ENCODE measurements at regions not wholly inside any gene's neighbourhood (a gene's known extent, or its start where the extent isn't known, plus 50 kb on each side); places are given as distances from the start of the nearest gene placed in this dataset.

DNA sequence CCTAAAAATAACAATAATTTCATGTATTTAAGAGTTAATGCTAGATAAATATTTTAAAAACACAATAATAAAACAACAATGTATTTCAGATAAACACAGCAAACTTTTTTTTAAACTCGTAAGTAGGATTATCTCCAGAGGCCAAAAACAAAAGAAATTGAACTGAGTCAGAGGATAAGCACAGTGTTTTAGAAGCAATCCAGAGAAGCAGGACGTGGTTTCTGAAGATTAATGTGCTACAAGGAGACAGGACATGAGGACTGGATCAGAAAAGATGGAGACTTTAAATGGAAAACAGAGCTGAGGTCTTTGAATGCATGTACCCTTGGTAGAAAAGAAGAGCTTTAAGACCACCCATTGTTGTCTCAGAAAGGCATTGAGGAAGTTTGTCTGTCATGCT lies 491.2 kb upstream of the TLE4 start:
- TF ChIP-seq, protein P1, sequence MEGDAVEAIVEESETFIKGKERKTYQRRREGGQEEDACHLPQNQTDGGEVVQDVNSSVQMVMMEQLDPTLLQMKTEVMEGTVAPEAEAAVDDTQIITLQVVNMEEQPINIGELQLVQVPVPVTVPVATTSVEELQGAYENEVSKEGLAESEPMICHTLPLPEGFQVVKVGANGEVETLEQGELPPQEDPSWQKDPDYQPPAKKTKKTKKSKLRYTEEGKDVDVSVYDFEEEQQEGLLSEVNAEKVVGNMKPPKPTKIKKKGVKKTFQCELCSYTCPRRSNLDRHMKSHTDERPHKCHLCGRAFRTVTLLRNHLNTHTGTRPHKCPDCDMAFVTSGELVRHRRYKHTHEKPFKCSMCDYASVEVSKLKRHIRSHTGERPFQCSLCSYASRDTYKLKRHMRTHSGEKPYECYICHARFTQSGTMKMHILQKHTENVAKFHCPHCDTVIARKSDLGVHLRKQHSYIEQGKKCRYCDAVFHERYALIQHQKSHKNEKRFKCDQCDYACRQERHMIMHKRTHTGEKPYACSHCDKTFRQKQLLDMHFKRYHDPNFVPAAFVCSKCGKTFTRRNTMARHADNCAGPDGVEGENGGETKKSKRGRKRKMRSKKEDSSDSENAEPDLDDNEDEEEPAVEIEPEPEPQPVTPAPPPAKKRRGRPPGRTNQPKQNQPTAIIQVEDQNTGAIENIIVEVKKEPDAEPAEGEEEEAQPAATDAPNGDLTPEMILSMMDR (IDR thresholded peaks at IDR 0.05) = no peak

DNA sequence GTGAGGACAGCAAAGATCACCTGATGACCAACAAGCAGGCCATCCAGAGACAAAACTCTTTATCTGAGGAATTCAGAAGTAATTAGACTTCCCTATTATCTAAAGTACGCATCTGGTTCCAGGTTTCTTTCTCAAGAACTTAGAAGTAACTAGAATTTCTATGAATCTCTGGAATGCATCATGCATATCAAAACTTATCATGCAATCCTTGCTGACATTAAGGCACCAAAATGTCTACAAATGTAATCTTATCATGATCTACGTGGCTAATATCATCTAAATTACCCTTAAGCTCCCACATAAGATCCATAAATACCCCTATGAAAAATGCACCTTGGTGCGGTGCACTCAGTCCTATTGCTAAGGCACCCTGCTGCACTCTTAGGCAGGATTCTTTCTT lies 488.1 kb upstream of the TLE4 start:
- TF ChIP-seq, protein P1 (IDR thresholded peaks at IDR 0.05) = no peak

DNA sequence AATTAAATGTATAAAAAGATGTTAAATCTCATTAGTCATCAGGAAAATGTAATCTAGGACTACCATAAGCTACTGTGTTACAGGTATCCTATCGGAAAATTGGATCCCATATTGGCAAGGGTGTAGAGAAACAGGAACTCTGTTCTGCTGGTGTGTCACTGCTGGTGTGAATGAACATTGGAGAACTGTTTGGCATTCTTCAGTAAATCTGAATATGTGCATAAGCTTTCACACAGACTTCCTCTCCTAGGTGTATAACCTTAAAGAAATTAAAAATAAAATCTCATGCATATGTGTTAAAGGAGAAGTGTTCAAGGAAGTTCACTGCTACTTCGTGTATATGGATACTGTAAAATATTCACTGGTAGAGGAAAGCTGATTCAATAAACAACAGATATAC lies 484.6 kb upstream of the TLE4 start:
- TF ChIP-seq, protein P1 (IDR thresholded peaks at IDR 0.05) = no peak

DNA sequence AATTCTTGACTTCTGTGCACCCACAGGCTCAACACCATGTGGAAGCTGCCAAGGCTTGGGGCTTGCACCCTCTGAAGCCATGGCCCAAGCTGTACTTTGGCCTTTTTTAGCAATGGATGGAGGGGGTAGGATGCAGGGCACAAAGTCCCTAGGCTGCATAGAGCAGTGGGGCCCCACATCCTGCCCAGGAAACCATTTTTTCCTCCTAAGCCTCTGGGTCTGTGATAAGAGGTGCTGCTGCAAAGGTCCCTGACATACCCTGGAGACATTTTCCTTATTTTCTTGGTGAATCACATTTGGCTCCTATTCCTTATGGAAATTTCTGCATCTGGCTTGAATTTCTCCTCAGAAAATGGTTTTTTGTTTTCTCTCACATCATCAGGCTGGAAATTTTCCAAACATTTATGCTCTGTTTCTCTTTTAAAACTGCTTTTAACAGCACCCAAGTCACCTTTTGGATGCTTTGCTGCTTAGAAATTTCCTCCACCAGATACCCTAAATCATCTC lies 482.7 kb upstream of the TLE4 start:
- TF ChIP-seq, protein P1 (IDR thresholded peaks at IDR 0.05) = no peak

DNA sequence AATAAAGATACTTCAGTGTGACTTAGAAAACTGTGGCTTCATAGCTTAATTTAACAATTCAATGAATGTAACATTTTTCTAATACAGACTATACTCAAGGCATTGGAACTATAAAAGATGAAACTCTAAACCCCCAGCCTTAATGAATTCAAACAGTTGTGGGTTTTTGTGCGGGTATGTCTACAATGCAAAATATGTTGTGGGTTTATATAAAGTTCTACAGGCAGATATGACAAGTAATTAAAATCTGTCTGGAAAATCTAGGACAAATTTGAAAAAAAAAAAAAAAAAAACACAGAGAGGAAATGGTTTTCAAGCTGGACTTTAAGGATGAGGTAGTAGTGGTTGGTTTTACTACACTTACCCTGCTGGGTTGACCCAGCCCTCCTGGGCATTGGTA lies 467.5 kb upstream of the TLE4 start:
- TF ChIP-seq, protein P1 (IDR thresholded peaks at IDR 0.05) = no peak

DNA sequence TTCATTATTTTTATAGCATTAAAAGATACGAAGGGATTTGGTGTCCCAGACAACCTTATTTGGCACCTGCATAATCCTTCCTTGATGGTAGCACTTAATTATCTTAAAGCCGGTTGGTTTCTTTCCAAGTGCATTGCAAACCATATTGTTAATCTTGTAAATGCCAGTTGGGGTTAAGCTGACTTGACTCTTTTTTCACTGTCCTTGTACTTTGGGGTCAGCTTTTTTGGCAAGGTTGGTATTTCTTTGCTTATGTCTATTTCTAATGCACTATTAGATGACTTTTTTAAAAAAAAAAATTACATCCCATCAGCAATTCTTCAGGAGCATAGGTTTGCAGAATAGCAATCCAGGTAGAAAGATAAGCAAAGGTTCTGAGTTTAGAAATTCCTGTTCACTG lies 466.8 kb upstream of the TLE4 start:
- TF ChIP-seq, protein P1 (IDR thresholded peaks at IDR 0.05) = no peak

DNA sequence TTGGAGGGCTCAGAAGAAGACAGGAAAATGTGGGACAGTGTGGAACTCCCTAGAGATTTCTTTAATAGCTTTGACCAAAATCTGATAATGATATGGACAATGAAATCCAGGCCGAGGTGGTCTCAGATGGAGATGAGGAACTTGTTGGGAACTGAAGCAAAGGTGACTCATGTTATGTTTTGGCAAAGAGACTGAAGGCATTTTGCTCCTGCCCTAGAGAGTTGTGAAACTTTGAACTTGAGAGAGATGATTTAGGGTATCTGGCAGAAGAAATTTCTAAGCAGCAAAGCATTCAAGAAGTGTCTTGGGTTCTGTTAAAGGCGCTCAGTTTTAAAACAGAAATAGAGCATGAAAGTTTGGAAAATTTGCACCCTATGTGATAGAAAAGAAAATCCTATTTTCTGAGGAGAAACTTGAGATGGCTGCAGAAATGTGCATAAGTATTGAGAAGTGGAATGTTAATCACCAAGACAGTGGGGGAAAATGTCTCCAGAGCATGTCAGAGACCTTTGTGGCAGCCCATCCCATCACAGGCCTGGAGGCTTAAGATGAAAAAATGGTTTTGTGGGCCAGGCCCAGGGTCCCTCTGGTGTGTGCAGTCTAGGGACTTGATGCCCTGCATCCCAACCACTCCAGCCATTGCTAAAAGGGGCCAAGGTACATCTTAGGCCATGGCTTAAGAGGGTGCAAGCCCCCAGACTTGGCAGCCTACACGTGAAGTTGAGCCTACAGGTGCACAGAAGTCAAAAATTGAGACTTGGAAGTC lies 463.7 kb upstream of the TLE4 start:
- TF ChIP-seq, protein P1 (IDR thresholded peaks at IDR 0.05) = no peak

All from LNCAP (cell line).